GM18508 (cell line): ENCODE measurements at regions not wholly inside any gene's neighbourhood (a gene's known extent, or its start where the extent isn't known, plus 50 kb on each side); places are given as distances from the start of the nearest gene placed in this dataset.
"Not testable (repeated sequence)": the region's sequence is repeated elsewhere in the genome, so short reads cannot be mapped to it uniquely, and the experiment has no call there.

Experiments
- ATAC-seq: cut with Tn5 transposase; IDR thresholded peaks from one replicate; pipeline ENCODE4 v1.9.1; 2021; ENCODE audit warnings: moderate number of reproducible peaks; ENCODE audit not compliant: insufficient read depth, unreplicated experiment

DNA sequence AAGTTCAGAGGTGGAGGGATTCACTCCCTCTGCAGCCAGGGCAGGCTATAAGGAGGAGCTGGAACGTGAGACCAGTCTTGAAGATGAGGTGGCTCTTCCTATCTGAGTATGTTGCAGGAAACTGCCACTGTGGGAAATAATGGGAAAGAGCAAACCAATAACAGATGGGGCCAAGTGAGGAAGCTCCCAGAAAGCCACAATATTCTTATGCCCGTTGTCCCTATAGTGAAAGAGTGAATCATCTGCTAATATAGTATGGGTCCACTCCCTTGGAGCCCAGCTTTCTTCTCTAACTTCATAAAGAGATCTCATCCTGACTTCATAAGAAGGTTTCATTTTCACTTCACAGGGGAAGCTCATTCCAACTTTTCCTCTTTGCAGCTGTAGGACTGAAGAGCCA is 206.4 kb downstream of the BLID start:
- ATAC-seq = no peak

GRCh38 chr11:121907379-121907778 is 208.6 kb downstream of the BLID start:
- ATAC-seq = no peak

DNA sequence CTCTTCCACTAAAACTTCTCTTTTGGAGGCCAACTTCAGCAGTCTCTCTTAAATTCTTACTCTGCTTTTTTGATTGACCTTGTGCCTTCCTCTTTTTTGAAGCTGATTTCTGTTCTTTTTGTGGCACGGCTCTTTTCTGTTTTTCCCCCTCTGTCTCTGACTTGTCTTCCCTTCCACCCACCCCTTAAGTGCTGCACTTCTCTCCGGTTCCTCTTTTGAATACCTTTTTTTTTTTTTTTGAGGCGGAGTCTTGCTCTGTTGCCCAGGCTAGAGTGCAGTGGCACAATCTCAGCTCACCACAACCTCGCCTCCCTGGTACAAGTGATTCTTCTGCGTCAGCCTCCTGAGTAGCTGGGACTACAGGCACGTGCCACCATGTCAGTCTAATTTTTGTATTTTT is 211.9 kb downstream of the BLID start:
- ATAC-seq = no peak

DNA sequence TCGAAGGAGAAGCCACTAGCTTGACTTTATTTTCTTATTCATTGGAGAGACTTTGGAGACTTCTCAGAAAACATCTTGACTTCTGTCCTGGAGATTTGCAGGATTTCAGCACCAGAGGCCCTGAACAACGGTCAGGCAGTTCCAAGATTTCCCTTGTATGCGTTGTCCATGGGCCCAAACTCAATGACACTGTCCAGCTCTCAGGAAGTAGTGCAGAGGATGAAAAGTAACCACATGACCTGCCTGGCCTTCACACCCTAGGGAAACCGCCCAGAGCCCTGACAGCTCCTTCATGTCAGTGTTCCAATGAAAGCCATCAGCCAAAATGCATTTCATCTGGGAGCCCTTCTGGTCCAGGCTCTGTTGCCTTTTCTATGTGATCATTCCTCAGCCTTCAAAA is 214.1 kb downstream of the BLID start:
- ATAC-seq = no peak

DNA sequence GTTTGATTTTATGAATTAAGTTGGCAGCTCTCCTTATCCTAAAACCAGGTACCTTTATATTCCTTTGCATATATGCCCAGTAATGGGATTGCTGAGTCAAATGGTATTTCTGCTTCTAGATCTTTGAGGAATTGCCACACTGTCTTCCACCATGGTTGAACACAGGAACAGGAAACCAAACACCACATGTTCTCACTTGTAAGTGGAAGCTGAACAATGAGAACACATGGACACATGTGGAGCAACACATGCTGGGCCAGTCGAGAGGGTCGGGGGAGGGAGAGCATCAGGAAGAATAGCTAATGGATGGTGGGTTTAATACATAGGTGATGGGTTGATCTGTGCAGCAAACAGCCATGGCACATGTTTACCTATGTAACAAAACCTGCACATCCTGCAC is 214.6 kb downstream of the BLID start:
- not testable (repeated sequence) for ATAC-seq

DNA sequence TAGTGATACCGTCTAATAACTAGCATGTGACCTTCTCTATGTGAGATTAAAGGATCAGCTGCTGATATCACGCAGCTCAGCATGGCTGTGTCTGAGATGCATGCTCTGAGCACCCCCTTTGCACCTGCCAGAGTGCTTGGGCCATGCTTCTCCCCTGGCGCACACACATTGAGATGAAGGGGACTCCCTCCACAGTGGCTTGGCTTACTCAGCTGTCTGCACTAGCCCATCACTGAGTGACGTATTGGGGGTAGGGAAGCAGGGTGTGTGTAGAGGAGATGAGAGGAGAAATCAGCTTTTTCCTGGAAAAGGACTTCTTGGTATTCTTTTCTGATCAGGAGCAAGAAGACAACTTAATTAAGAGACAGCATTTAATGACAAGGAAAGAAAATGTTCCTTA is 216.5 kb downstream of the BLID start:
- ATAC-seq = no peak

GRCh38 chr11:121898903-121899302 is 217.1 kb downstream of the BLID start:
- ATAC-seq = no peak

DNA sequence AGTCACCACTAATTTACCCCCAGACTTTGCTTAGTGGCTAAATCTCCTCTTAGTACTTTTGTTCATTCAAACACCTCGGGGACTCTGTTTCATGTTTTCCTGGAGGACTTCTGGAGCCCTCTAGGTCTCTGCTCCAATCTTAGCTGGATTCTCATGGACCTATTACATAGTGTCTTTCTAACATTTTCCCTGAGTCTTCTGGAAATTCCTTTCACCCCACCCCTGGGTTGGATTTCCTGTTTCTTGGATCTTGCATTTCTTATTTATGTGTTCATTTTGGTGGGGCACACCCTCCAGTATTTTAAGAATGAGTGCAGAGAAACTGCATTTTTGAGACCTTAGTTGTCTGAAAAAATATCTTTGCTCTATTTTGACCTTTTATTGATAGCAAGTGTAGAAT is 220.1 kb downstream of the BLID start:
- no peak for ATAC-seq

DNA sequence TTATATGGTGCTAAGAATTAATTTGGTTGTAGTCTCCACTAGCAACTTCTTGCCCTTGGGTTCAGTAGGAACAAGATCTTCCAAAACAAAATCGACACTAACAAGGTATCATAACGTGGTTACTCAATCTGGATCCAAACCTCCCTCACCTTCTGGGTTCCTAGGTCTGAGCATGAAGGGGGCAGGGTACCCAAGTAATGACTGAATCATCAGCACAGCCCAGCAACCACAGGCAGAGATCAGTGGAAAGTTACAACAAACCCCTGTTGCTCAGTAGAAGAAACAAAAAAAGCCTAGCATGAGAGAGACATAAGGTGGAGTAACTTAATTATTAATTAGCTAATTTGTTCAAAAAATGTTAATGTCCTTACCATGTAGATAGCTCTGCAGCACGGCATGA is 221.4 kb downstream of the BLID start:
- no peak for ATAC-seq

GRCh38 chr11:121892863-121893262 is 223.2 kb downstream of the BLID start:
- ATAC-seq = no peak

DNA sequence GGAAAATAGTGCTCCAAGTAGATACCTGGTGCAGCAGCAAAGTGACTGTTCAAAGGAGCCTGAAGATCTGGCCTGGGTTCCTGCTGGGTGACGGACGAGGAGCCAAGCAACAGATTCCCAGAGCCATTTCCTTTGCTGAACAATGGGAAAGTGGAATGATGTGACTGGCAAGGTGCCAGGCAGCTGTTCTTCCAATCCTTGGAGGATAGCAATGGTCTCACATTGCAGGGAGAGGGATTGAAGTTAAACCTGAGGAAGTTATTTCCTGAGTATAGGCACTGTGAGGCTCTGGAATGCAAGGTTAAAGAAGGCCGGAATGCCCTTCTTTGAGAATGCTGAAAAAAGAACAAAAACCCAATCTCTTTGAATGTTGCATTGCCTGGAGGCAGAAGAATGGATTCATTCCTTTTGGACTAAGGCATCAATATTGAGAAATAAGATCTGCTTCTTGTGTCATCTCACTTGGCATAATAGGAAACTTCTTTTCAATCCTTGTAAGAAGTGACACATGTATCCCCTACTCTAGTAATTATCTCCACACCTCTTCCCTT is 223.8 kb downstream of the BLID start:
- ATAC-seq = no peak

DNA sequence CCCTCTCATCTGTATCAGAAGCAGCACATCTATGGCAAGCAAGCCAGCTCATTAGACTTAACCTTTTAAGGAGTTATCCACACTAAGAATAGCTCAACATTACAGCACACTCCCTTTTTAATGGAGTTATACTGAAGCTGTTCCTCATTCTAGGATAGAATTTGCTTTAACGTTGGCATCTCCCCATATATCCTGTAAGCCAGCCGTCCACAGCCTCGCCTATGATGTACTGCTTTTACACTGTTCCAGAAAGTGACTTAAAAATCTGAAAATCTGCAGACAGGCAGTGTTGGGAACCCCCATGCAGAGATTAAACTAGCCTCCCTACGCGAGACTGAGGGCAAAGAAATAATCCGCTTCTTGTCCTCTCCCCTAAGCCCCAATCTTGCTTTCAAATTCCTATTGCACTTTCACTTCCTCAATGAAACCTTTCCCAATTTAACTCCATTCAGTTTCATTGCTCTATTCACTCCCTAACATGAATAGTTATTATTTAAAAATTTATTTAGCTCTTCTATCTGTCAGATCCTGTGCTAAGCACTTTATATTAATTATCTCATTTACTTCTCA is 225.0 kb downstream of the BLID start:
- ATAC-seq = no peak

DNA sequence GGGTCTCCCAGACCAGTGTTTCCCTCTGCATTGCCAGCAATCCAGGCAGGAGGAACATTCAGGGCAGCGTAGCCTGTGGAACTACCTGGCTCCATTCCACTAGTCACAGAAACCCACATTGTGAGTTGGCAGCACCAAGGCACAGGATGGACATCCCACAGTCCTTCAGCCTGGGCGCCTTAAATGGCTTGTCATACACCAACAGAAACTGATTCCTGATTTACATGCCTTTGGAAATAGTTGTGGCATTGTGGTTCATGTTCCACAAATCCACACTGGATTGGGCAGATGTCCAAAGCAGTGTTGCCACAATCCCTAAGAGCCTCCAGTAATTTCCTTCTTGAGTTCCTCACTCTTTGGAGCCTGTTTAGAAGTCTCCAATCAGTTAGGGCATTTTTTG is 225.6 kb downstream of the BLID start:
- no peak for ATAC-seq

- no peak for ATAC-seq
Observed at GRCh38 chr11:121889931-121890330, 226.1 kb downstream of the BLID start.

GRCh38 chr11:121889186-121889585 is 226.8 kb downstream of the BLID start:
- no peak for ATAC-seq

GRCh38 chr11:121887976-121888557 is 227.9 kb downstream of the BLID start:
- no peak for ATAC-seq

DNA sequence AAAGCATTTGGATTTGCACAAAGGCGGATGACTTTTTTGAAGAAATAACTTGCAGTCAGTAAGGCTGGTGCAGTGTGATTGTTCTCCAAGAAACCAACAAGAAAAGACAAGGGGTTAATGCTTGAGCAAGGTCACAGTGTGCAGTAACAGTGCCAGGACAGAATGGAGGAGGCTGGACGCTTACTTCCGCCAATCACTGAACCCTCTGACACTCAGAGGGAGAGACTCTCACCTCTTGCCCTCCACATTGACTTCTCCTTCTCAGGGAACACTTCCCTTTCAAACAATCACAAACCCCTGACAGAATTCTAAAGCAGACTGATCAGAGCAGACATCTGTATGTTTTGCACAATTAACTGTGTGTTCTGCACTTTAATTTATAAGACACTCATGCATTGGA is 228.4 kb downstream of the BLID start:
- ATAC-seq = no peak

DNA sequence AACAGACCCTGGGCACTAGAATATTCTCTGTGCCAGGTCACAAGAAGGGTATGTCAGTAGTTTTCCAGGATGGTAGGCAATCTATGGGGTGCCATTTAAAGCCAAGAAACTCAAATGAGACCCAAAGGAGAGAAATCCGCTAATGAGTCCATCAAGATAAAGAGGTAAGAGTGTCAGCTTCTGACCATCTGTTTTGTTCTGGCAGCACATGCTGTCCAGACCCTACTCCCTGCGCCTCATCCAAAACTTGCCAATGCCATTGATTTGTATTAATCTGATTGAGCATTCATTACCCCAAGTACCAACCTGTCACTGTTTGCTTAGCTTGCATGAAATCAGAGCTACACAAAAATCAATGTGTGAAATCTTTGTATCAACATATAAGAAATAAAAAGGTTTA is 229.0 kb downstream of the BLID start:
- ATAC-seq = no peak

DNA sequence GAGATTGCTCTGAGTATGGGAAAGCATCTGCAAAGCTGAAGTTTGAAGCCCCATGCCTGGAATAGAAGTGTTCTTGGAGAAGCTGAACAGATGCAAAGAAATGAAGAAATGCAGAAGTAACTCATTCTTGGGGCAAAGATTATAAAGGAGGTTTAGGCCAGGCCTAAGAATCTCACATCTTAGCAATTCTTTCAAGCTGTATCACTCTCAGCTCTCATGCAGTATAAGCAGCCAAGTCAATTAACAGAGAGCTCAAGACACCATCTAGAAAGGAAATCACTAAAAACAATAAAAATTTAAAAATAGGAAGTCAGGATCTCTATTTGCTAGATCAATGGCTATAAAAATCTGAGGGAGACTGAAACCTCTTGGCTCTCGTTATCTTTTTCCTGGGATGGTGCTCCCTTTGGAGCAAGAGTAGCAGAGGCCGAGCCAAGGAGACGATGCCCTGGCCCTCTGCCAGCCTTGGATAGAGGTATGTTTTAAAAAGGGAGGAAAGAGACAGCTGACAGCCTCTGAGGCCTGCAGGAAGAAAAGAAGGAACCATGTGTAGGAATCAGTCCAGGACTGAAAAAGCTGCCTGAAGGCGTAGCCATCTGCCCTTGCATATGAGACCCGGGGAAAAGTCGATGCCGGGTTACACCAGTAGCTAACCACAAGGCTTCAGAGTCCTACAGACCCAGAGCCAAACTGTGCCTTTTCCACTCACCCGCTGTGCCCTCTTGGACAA is 229.8 kb downstream of the BLID start:
- no peak for ATAC-seq

GRCh38 chr11:121884626-121885025 is 231.4 kb downstream of the BLID start:
- ATAC-seq = no peak

DNA sequence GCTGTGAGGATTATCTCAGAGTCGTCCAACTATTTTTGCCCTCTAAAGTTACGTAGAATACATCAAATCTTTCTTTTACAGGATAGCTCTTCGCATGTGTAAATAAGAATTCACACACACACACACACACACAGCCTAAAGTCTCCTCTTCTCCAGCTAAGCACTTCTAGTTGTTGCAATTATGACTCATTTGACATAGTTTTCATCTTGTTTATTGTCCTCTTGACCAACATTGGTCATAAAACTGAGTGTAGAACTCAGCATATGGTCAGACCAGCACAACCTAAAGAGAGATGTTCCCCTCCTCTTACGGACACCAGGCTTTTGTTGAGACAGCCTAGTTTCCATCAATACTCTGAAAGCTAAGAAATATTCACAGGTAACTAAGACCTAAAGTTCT is 234.2 kb downstream of the BLID start:
- no peak for ATAC-seq

DNA sequence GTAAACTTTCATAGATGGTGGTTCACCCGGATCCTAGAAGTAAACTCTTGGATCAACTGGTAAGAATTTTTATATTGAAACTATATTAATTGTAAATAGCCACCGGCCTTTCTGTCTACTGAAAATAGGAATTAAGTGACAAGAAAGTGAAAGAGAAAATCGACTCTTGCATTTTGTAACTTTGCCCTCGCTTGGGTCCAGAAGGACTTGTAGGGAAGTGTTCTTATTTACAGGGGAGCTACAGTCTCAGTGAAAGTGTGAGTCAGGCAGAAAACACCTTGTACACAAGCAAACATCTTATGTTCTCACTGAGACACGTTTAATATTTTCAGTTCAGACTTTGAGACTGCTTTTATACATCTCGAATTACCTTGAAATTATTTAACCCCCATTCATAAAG is 238.9 kb downstream of the BLID start:
- no peak for ATAC-seq
